ENCODE measurements at regions not wholly inside any gene's neighbourhood (a gene's known extent, or its start where the extent isn't known, plus 50 kb on each side); places are given as distances from the start of the nearest gene placed in this dataset.

GRCh38 chr7:131219312-131220041, 108.2 kb upstream of the MKLN1 start:
- TF ChIP-seq CTCF (tag by site-specific recombination; IDR thresholded peaks at IDR 0.05) (no peak), PRDM4 (tag by site-specific recombination; IDR thresholded peaks at IDR 0.05) (no peak), ZBTB49 (tag by site-specific recombination; IDR thresholded peaks at IDR 0.05; ENCODE audit: low read depth) (no peak)

Data from HEK293 (cell line).